ENCODE measurements at regions not wholly inside any gene's neighbourhood (a gene's known extent, or its start where the extent isn't known, plus 50 kb on each side); places are given as distances from the start of the nearest gene placed in this dataset.
"Not testable (repeated sequence)": the region's sequence is repeated elsewhere in the genome, so short reads cannot be mapped to it uniquely, and the experiment has no call there.

- DNase-seq, result not testable (repeated sequence)
Measured at GRCh38 chr1:242900558-242900957, 354.5 kb downstream of the CEP170 start.

DNA sequence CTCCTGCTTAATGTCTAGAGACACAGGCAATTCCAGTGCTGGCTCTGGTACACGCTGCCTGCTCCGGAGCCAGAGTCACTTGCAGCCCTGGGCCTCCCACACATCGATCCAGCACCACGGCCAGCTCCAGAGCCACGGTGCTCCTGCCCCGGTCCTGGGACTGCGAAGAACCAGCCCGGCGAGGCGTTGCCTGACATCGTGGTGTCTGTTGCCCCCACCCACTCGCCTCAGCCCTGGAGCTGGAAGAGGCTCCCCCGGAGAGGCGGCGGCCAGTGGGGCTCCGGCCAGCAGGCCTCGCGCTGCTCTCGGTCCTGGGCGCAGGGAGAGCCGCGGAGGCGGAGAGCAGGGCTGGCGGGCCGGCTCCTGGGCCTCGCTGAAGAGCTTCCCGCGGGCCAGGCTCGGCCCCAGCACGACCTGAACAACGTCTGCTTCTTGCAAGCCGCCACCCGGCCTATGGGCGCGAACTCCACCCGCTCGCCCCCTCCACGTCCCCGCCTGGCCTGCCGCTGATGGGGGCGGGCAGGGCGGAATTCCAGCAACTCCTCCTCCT is 364.8 kb downstream of the CEP170 start:
- no peak for DNase-seq

GRCh38 chr1:242886137-242886536 is 361.6 kb upstream of the PLD5 start:
- DNase-seq, result no peak

- DNase-seq, result not testable (repeated sequence)
Measured at GRCh38 chr1:242880022-242880421, 355.5 kb upstream of the PLD5 start.

- DNase-seq, result no peak
Measured at GRCh38 chr1:242877743-242878142, 353.2 kb upstream of the PLD5 start.

DNA sequence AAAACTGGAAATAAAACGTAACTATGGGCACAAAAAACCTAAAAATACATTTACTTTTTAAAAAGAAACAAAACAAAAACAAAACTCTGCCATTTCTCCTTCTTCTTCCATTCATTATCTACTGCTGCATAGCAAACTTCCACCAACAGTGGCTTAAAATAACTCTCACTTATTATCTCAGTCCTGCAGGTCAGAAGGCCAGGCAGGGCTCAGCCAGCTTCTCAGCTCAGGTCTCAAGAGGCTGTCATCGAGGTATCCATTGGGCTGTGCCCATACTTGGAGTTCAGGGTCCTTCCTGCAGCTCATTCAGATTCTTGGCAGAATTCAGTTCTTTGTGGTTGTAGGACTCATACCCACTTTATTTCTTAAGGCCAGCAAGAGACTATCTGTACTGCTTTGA is 352.7 kb upstream of the PLD5 start:
- DNase-seq, result no peak

GRCh38 chr1:242876030-242876429 is 351.5 kb upstream of the PLD5 start:
- DNase-seq, result no peak

GRCh38 chr1:242873661-242874060 is 349.2 kb upstream of the PLD5 start:
- DNase-seq, result no peak

DNA sequence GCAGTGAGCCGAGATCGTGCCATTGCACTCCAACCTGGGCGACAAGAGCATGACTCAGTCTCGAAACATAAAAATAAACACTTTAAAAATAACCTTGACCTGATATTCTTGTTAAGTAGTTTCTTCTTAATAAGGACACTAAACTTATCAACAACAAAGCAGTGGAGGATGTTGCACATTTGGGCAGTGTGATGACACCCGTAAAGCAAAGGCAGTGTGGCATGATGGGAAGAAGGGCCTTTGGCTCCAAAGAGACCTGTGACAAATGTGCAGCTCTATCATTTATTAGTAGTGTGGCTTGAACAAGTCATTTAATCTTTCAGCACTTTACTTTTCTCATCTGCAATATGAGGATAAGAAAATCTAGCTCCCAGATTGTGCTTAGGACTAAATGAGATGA is 348.0 kb upstream of the PLD5 start:
- DNase-seq, result no peak

- DNase-seq, result no peak
Measured at GRCh38 chr1:242871471-242872030, 347.1 kb upstream of the PLD5 start.

GRCh38 chr1:242870966-242871365 is 346.5 kb upstream of the PLD5 start:
- DNase-seq, result no peak

GRCh38 chr1:242856289-242856688 is 331.8 kb upstream of the PLD5 start:
- DNase-seq, result no peak

DNA sequence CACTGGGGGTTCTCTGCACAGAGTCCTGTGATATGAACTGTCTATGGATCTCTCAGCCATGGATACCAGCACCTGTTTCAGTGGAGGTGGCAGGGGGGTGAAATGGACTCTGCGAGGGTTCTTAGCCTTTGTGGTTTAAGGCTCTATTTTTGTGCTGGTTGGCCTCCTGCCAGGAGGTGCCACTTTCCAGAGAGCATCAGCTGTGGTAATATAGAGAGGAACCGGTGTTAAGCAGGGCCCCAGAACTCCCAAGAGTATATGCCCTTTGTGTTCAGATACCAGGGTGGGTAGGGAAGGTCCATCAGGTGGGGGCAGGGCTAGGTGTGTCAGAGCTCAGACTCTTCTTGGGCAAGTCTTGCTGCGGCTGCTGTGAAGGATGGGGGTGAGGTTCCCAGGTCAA is 330.0 kb upstream of the PLD5 start:
- no peak for DNase-seq

GRCh38 chr1:242847390-242847993 is 323.0 kb upstream of the PLD5 start:
- no peak for DNase-seq

DNA sequence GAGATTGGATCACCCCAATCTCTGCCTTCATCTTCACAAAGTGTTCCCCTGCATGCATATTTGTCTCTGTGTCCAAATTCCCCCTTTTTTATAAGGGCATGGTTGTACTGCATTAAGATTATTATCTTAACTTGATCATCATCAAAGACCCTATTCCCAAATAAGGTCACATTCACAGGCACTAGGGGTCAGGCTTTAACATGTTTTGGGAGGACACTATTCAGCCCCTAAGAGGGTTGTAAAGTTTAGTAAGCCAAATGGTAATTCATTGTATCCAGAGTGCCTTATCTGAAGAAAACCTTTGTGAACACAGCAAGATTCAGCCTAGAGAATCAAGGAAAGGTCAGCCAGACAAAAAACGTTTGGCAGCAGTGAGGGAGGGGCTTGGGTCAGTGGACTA is 317.6 kb upstream of the PLD5 start:
- DNase-seq, result no peak

DNA sequence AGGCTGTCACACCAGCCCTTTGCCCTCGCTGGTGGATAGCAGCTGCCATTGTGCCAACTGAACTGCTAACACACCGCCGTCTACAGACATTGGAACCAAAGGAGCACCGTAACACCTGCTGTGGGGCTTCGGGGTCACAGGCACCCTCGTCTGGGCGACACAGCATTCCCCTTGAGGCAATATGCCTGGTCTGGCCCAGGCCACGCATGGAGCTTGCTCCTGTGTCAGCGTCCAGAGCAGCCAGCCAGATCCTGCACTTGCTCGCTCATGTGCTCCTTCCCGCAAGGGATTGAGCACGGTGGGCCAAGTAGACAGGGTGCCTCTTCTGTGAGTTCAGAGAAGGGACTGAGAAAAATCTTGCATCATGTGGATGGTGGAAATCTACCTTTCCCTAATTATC is 314.6 kb upstream of the PLD5 start:
- no peak for DNase-seq

- DNase-seq, result no peak
Measured at GRCh38 chr1:242836423-242836822, 311.9 kb upstream of the PLD5 start.

- DNase-seq, result no peak
Measured at GRCh38 chr1:242828828-242829227, 304.3 kb upstream of the PLD5 start.

- no peak for DNase-seq
Measured at GRCh38 chr1:242828199-242828598, 303.7 kb upstream of the PLD5 start.

GRCh38 chr1:242827538-242827937 is 303.0 kb upstream of the PLD5 start:
- DNase-seq, result no peak

- no peak for DNase-seq
Measured at GRCh38 chr1:242826701-242827336, 302.3 kb upstream of the PLD5 start.

DNA sequence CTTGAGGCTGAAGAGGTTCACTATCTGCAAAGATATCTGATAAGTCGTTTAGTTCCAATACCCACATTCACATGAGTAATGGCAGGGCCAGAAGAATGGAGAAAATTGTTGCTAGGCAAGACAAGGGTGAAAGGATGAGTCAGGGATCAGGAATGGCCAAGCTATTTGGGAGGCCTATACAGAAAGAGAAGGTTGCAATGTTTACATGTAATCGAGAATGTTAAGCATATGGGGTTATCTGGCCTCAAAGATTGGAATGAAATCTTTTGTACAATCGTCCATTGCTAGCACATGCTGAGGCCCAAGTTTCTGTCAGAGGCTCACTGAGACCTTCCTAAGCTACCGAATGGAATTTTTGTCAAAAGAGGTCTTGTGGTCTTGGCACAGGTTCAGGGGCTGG is 299.9 kb upstream of the PLD5 start:
- DNase-seq, result no peak

- DNase-seq, result no peak
Measured at GRCh38 chr1:242813490-242814091, 289.1 kb upstream of the PLD5 start.

All from activated CD4-positive, alpha-beta T cell treated with anti-CD3 and anti-CD28 coated beads, Interleukin-2, amount 50 U/mL, for 1 hour (primary cell).